Esophagus muscularis mucosa (tissue), 4 donors: ENCODE measurements at regions not wholly inside any gene's neighbourhood (a gene's known extent, or its start where the extent isn't known, plus 50 kb on each side); places are given as distances from the start of the nearest gene placed in this dataset.

ENCODE experiments used
- DNase-seq: peaks from one replicate; pipeline ENCODE4 v3.0.0-alpha.2; 2017; ENCODE audit errors: extremely low spot score
- H3K27ac ChIP-seq, 4 donors: fragments of 200-600 bp; sonication (generic); replicated peaks in 1 of 4; 1 replicate in 3 of 4; 2 replicates in 1 of 4; pipeline ENCODE4 v1.5.1; 2016 to 2019; ENCODE audit warnings: mild to moderate bottlenecking in 1 of 4
- H3K27me3 ChIP-seq, 4 donors: fragments of 200-600 bp; sonication (generic); one replicate each; pipeline versions ENCODE4 v1.5.1 to v1.6.0; 2016 to 2019
- H3K36me3 ChIP-seq, 4 donors: fragments of 200-600 bp; sonication (generic); one replicate each; pipeline ENCODE4 v1.5.1; 2016 to 2019
- H3K4me1 ChIP-seq, 4 donors: fragments of 200-600 bp; sonication (generic); one replicate each; pipeline ENCODE4 v1.5.1; 2016 to 2019
- H3K4me3 ChIP-seq, 4 donors: fragments of 200-600 bp; sonication (generic); 1 replicate in 2 of 4; 2 replicates in 2 of 4; pipeline ENCODE4 v1.5.1; 2016 to 2019; ENCODE audit warnings: mild to moderate bottlenecking in 4 of 4, moderate library complexity in 1 of 4
- H3K9me3 ChIP-seq, 4 donors: fragments of 200-600 bp; sonication (generic); 1 replicate in 3 of 4; 2 replicates in 1 of 4; pipeline ENCODE4 v1.5.1; 2016 to 2019
- CTCF ChIP-seq, 3 experiments: fragments of 200-600 bp in 2 of 3; fragments of 450-650 bp in 1 of 3; sonication (generic) in 2 of 3; IDR thresholded peaks; one replicate each; pipeline ENCODE4 v1.5.1; 2017 to 2019; ENCODE audit warnings: antibody characterized with exemption in 3 of 3, mild to moderate bottlenecking in 2 of 3, moderate library complexity in 1 of 3
- EP300 ChIP-seq: sonication (generic); formaldehyde crosslinking; IDR thresholded peaks from one replicate; pipeline ENCODE4 v1.6.1; 2017; ENCODE audit warnings: antibody characterized with exemption
- POLR2A ChIP-seq: fragments of 450-650 bp; IDR thresholded peaks from one replicate; pipeline ENCODE4 v1.6.1; 2017; ENCODE audit warnings: antibody characterized with exemption, moderate library complexity, mild to moderate bottlenecking, low read depth
- POLR2AphosphoS5 ChIP-seq, 2 donors: sonication (generic); formaldehyde crosslinking; IDR thresholded peaks; one replicate each; pipeline ENCODE4 v1.6.1; 2017; ENCODE audit warnings: antibody characterized with exemption in 2 of 2
- WGBS: methylation state at CpG from one replicate; pipeline ENCODE4 v1.1.5; 2018; 5-methylcytosine and 5-hydroxymethylcytosine counted together
- intact Hi-C: fragments of 100-400 bp; cut with DNase I; formaldehyde crosslinking; loops from one replicate; pipeline ENCODE4 v1.15.1; 2023

DNA sequence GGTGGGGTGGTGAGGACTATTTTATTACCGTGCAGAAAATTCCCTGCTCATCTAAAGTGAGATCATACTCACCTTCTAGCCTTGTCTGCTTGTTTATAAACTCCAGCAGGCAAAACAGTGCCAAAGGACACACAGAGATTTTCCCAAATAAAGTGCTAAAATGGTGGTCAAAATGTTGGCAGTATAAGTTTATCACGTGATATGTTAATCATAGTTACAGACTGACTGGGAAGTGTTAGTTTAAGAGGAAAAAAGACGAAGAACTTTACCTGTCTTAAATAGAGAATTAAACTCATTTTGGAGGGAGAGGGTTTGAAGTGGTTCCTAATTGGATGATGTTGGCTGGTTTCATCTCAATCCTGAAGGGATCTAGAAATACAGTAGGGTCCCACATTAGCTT, 691.7 kb upstream of the FANCL start:
- WGBS, result 82% methylated on average over 3 of the region's 3 CpGs
- TF ChIP-seq POLR2AphosphoS5 (IDR thresholded peaks at IDR 0.05), result no peak
- TF ChIP-seq POLR2A, result no peak
- no peak for TF ChIP-seq EP300
- no peak for TF ChIP-seq CTCF (IDR thresholded peaks at IDR 0.05)
- no peak overlapping the region for H3K27ac ChIP-seq
- intact Hi-C loops, result no loop called here
- DNase-seq, result no peak
- no peaks in the 10 kb centered on the region for H3K27me3 ChIP-seq
- H3K9me3 ChIP-seq, result no peaks in the 10 kb centered on the region
- H3K4me3 ChIP-seq, result no peak overlapping the region
- H3K4me1 ChIP-seq, result no peaks in the 10 kb centered on the region
- no peaks in the 10 kb centered on the region for H3K36me3 ChIP-seq

GRCh38 chr2:58930537-58930936, 689.4 kb upstream of the FANCL start:
- no peaks in the 10 kb centered on the region for H3K36me3 ChIP-seq
- H3K4me1 ChIP-seq, result no peaks in the 10 kb centered on the region
- no peak overlapping the region for H3K27ac ChIP-seq
- TF ChIP-seq POLR2AphosphoS5 (IDR thresholded peaks at IDR 0.05) (no peak), POLR2A (no peak), EP300 (no peak), CTCF (IDR thresholded peaks at IDR 0.05) (no peak)
- intact Hi-C loops, result no loop called here
- no peak overlapping the region for H3K4me3 ChIP-seq
- H3K27me3 ChIP-seq, result no peaks in the 10 kb centered on the region
- DNase-seq, result no peak
- 81% methylated on average over 5 of the region's 5 CpGs for WGBS
- no peaks in the 10 kb centered on the region for H3K9me3 ChIP-seq

DNA sequence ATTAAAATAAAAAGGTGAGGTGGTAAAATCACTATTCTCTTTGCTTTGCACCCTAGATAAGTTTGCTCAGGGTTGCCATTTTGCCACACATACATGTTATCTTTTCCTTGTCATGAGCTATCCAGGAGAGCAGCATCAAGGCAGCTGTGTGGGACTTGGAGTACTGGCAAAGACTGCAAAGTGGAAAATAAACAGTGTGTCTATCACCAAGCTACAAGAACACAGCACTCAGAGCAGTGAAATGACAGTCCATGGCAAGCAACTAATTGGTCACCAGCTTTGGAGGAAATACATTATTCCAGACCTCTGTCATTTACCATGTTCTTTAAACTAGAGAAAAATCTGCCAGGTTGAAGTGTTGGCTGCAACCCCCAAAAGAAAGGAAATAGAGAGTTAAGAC, 687.8 kb upstream of the FANCL start:
- H3K4me1 ChIP-seq, result no peaks in the 10 kb centered on the region
- H3K27me3 ChIP-seq, result no peaks in the 10 kb centered on the region
- H3K27ac ChIP-seq, result no peak overlapping the region
- no peak overlapping the region for H3K4me3 ChIP-seq
- no peaks in the 10 kb centered on the region for H3K36me3 ChIP-seq
- no peak for DNase-seq
- TF ChIP-seq POLR2A, result no peak
- TF ChIP-seq POLR2AphosphoS5 (IDR thresholded peaks at IDR 0.05), result no peak
- TF ChIP-seq CTCF (IDR thresholded peaks at IDR 0.05), result no peak
- TF ChIP-seq EP300, result no peak
- intact Hi-C loops, result no loop called here
- no peaks in the 10 kb centered on the region for H3K9me3 ChIP-seq

- Histone ChIP-seq H3K27me3 (no peaks in the 10 kb centered on the region), H3K9me3 (no peaks in the 10 kb centered on the region), H3K36me3 (no peaks in the 10 kb centered on the region), H3K27ac (no peak overlapping the region), H3K4me3 (no peak overlapping the region), H3K4me1 (no peaks in the 10 kb centered on the region)
- intact Hi-C loops, result no loop called here
- WGBS, result 57% methylated on average over 6 of the region's 6 CpGs
- no peak for DNase-seq
- TF ChIP-seq POLR2A (no peak), EP300 (no peak), CTCF (IDR thresholded peaks at IDR 0.05) (no peak), POLR2AphosphoS5 (IDR thresholded peaks at IDR 0.05) (no peak)
Measured at GRCh38 chr2:58928391-58928790, 687.3 kb upstream of the FANCL start.

GRCh38 chr2:58926112-58926511, 685.0 kb upstream of the FANCL start:
- H3K4me1 ChIP-seq, result no peaks in the 10 kb centered on the region
- WGBS, result 91% methylated on average over 5 of the region's 5 CpGs

More at GRCh38 chr2:58926112-58926511, 685.0 kb upstream of the FANCL start:
- intact Hi-C loops, result no loop called here
- no peaks in the 10 kb centered on the region for H3K36me3 ChIP-seq
- no peak overlapping the region for H3K4me3 ChIP-seq
- no peak for TF ChIP-seq CTCF (IDR thresholded peaks at IDR 0.05)
- no peak for TF ChIP-seq POLR2A
- H3K27ac ChIP-seq, result no peak overlapping the region
- no peaks in the 10 kb centered on the region for H3K27me3 ChIP-seq
- H3K9me3 ChIP-seq, result no peaks in the 10 kb centered on the region
- no peak for DNase-seq
